ENCODE measurements at regions not wholly inside any gene's neighbourhood (a gene's known extent, or its start where the extent isn't known, plus 50 kb on each side); places are given as distances from the start of the nearest gene placed in this dataset.
"Not testable (repeated sequence)": the region's sequence is repeated elsewhere in the genome, so short reads cannot be mapped to it uniquely, and the experiment has no call there.

GRCh38 chr4:53886090-53886489 lies 178.3 kb downstream of the CHIC2 start:
- DNase-seq (ENCODE audit: low spot score in 2 of 2) = no peak

DNA sequence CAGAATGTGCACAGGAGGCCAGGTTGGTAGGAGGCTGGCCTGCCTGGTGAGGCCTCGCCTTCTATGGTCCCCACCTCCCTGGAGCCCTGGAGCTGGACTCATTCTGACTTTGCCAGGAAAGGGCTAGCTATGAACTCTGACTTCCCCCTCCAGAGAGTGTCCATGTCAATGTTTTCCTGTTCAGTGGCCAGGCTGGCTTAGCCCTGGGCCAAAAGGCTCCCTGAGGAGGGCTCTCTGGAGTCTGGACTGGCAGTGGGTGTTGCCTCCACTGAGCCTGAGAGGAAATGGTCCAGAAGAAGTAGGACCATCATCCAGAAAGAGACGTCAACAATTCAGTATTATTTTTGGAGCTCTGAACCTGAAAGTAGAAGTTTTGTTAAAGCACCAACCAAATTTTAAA lies 178.7 kb downstream of the CHIC2 start:
- DNase-seq (ENCODE audit: low spot score in 2 of 2) (no peak), FAIRE-seq (no peak)

More at GRCh38 chr4:53886090-53886489, 178.3 kb downstream of the CHIC2 start:
- FAIRE-seq = no peak

DNA sequence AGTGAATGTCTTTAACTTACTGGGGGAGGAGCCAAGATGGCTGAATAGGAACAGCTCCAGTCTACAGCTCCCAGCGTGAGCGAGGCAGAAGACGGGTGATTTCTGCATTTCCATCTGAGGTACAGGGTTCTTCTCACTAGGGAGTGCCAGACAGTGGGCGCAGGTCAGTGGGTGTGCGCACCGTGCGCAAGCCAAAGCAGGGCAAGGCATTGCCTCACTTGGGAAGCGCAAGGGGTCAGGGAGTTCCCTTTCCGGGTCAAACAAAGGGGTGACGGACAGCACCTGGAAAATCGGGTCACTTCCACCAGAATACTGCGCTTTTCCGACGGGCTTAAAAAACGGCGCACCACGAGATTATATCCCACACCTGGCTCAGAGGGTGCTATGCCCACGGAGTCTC lies 187.3 kb downstream of the CHIC2 start:
- FAIRE-seq = not testable (repeated sequence)

DNA sequence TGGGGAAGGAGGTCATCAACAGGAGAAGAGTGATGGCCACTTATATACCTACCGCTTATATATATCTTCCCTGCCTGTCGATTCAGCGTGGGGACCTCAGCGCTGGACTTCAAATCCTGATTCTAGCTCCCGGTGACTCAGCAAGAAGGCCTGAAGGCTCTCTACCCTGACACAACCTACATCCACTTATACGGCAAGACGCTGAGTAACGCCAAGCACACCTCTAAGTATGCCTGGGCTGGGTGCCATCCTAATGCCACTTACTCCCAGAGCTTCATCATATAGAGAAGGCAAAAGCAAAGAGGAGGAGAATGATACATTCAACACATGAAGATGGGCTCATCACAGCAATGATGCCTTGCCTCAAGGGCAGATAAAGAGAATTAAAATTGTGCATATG lies 198.3 kb downstream of the CHIC2 start:
- FAIRE-seq = no peak
- DNase-seq (ENCODE audit: low spot score in 2 of 2) = no peak

More for the DNA sequence above, 187.3 kb downstream of the CHIC2 start:
- DNase-seq (ENCODE audit: low spot score in 2 of 2) = not testable (repeated sequence)

DNA sequence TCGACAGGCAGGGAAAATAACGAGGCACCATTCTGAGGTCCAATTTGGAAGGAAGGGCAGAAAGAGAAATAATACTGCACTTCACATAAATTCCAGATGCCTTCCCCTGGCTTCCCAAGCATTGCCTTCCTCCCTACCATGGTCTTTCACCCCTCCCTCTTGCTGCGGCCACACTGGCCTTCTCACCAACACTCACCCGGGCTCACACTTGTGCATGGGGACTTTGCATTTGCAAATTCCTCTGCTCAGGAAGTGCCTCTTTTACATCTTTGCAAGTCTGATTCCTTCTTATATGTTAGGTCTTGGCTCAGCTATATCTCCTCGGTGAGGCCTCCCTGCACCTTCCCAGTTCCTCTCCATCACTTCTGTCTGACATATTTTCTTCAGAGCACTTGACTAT lies 199.4 kb downstream of the CHIC2 start:
- FAIRE-seq (no peak), DNase-seq (ENCODE audit: low spot score in 2 of 2) (no peak)

DNA sequence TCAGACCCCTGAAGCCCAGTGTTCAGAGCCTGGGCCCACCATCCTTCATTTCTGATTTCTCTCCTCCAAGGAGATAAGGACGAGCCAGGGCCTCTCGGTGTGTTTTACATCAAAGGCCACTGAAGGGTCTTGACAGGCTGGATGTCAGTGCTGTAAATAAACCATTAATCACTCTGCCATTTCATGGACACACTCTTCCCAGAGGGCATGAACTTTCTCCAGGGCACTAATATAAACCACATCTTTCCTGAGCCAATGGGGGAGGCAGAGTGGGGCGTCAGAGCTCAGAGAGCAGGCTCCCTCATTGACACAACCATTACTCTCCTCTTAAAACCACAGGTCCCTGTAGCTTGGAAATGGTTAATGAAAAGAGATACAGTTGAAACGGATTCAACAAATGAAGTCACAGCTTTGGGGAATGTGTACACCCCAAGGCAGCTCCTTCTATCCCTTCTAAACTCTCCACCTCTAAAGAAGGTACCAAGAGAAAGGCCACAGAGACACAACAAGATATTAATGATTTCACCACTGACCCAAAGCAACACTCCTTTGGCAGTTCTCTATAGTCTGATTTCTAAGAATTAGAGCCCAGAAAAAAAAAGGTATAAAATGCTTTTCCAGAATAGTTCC lies 200.6 kb downstream of the CHIC2 start:
- DNase-seq (ENCODE audit: low spot score in 2 of 2) = no peak
- FAIRE-seq = no peak

GRCh38 chr4:53863158-53863557 lies 201.2 kb downstream of the CHIC2 start:
- FAIRE-seq (no peak), DNase-seq (ENCODE audit: low spot score in 2 of 2) (no peak)

DNA sequence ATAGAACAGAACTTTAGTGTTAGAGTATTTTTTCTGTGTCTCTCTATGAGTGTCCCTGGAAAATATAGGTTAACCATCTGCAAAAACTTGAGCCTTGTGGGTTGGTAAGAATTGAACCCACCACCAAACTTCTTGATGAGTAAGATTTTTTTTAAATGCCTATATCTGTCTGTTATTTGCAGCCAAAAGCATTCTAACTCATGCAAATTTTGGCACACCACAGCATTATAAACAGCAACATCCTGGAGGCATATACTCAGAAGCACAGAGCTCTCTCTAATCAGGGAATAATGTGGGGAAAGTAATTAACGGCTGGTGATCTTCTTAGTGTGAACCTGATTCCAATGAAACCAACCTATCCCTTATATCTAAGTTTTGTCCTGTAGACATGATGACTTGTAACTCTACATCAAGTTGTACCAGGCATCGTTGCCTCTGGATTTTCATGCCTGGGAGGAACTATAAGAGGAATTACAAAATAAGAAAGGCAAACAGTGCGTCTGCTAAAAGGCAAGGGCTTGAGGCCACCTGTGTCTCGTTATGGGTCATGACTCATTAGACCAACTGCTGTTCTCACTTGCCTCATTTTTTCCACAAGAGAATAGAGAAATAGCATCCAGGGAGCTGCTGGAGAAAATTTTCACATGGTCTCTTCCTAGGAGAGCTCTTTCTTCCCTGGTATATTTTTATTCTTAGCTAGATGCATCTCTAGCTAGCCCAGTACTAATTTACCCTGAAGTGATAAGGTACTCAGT lies 202.4 kb downstream of the CHIC2 start:
- FAIRE-seq = no peak
- DNase-seq (ENCODE audit: low spot score in 2 of 2) = no peak

DNA sequence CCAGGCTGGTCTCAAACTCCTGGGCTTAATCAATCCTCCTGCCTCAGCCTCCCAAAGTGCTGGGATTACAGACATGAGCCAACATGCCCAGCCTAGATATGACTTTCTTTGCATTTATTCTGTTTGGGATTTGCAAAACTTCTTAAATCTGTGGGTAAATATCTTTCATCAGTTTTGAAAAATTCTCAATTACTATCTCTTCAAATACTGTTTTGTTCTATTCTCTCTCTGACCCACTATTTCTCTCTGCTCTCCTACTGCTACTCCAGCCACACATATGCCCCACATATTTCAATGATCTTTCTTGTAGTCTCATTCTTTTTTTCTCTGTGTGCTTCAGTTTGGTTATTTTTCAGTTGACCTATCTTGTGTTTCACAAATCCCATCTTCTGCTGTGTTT lies 205.1 kb downstream of the CHIC2 start:
- no peak for FAIRE-seq
- no peak for DNase-seq (ENCODE audit: low spot score in 2 of 2)

- DNase-seq (ENCODE audit: low spot score in 2 of 2) (no peak), FAIRE-seq (no peak)
These were observed 205.7 kb downstream of the CHIC2 start for GRCh38 chr4:53858744-53859143.

GRCh38 chr4:53855581-53856250 lies 208.7 kb downstream of the CHIC2 start:
- no peak for DNase-seq (ENCODE audit: low spot score in 2 of 2)

DNA sequence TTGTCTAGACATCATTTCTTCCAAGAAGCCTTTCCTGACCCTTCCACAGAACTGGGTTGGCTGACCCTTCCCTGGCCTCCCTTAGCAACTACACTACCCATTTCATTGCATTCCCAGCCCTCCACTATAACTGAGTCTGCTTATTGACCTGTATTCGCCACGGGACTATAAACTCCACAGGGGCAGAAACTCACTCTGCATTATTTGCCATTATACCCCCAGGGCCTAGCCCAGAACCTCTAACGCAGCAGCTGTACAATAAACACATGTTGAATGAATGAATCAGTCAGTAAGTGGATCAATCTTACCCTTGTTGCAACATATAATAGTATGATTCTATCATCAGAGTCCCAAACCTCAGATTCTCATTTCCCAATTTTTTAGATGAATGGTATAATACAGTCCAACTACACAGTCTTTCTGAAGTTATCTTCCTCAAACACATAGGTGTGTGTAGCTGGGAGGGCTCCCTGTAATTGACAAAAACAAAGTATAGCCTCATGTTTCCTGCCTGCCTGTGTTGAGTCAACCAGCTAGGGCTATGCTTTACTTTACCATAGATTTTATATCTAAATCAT lies 209.3 kb downstream of the CHIC2 start:
- DNase-seq (ENCODE audit: low spot score in 2 of 2) (no peak), FAIRE-seq (no peak)

More at GRCh38 chr4:53855581-53856250, 208.7 kb downstream of the CHIC2 start:
- no peak for FAIRE-seq

DNA sequence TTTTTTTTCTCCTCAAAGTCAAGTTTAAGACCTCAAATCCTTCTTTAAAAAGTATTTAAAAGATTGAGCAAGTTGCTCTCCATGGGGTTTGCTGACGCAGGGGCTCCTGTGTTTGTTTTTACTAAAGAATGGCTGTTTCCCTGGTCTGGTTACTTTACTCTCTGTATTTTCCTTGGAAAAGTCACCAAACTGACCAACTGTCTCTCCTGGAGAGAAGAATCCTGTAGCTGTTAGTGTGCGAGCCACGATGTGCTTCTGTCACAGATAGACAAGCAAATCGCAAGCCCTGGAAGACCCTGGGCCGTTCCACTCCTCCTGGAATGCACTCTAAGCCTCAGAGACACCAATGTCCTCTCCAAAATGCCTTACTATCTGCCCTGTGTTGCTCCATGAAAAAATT lies 212.1 kb downstream of the CHIC2 start:
- DNase-seq (ENCODE audit: low spot score in 2 of 2) (no peak), FAIRE-seq (no peak)

- DNase-seq (ENCODE audit: low spot score in 2 of 2) (no peak), FAIRE-seq (no peak)
These were observed 216.4 kb downstream of the CHIC2 start for GRCh38 chr4:53847965-53848364.

- DNase-seq (ENCODE audit: low spot score in 2 of 2) (no peak), FAIRE-seq (no peak)
These were observed 219.9 kb downstream of the CHIC2 start for GRCh38 chr4:53844551-53844950.

GRCh38 chr4:53844133-53844532 lies 220.3 kb downstream of the CHIC2 start:
- FAIRE-seq (no peak), DNase-seq (ENCODE audit: low spot score in 2 of 2) (no peak)

DNA sequence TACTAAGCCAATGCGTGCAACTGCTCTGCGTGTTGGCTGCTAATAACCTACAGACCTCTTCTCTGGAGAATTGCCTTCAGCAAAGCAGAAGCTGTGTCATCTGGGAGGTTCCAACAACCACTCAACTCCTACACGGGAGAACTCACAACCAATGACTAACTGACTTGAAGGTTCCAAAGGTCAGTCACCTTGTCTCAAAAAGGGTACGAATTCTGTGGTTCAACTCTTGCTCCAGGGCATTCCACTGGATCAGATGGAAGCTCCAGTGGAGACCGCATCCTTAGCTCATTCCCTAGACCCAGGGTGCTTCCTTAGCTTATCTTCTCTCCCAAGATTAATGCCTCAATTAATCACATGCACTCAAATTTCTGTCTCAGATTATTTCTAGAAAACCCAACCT lies 222.7 kb downstream of the CHIC2 start:
- no peak for DNase-seq (ENCODE audit: low spot score in 2 of 2)
- FAIRE-seq = no peak

- FAIRE-seq (no peak), DNase-seq (ENCODE audit: low spot score in 2 of 2) (no peak)
These were observed 223.8 kb downstream of the CHIC2 start for GRCh38 chr4:53840643-53841042.

DNA sequence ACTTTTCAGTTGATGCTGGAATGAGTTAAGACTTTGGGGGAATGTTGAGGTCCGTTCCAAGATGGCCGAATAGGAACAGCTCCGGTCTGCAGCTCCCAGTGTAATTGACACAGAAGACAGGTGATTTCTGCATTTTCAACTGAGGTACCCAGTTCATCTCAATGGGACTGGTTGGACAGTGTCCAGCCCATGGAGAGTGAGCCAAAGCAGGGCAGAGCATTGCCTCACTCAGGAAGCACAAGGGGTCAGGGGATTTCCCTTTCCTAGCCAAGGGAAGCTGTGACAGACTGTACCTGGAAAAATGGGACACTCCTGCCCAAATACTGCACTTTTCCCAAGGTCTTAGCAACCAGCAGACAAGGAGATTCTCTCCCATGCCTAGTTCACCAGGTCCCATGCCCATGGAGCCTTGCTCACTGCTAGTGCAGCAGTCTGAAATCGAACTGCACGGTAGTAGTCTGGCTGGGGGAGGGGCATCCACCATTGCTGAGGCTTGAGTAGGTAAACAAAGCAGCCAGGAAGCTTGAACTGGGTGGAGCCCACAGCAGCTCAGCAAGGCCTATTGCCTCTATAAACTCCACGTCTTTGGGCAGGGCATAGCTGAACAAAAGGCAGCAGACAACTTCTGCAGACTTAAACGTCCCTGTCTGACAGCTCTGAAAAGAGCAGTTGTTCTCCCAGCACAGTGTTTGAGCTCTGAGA lies 231.0 kb downstream of the CHIC2 start:
- FAIRE-seq; DNase-seq (ENCODE audit: low spot score in 2 of 2): not testable (repeated sequence)

DNA sequence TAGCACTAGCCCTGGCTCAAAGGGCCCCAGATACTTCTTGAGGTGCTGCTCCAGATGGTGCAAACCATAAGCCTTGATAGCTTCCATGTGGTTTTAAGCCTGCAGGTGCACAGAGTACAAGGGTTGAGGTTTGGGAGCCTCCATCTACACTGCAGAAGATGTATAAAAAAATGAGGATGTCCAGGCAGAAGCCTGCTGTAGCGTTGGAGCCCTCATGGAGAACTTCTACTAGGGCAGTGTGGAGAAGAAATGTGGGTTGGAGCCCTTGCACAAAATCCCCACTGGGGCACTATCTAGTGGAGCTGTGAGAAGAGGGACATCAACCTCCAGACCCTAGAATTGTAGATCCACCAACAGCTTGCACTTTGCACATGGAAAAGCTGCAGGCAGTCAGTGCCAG lies 231.9 kb downstream of the CHIC2 start:
- no peak for DNase-seq (ENCODE audit: low spot score in 2 of 2)
- no peak for FAIRE-seq

DNA sequence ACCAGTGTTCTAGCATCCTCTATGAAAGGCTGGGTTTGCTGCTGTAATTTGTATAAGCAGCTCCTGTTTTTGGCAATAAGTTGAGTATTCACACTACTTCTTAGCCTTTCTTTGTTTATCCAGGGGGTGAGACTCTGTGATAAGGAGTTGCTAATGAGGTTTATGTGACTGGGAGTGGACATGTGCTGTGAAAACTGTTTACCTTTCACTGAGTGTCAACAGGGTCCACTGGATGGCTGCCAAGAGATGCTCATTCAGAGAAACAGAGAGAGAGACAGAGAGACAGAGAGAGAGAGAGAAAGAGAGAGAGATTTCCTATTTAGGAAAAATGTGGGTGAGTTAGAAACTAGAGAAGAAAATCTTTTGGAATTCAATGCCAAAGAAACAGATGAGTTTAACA lies 233.9 kb downstream of the CHIC2 start:
- no peak for FAIRE-seq

More for the DNA sequence above, 233.9 kb downstream of the CHIC2 start:
- no peak for DNase-seq (ENCODE audit: low spot score in 2 of 2)

Data from frontal cortex (tissue), 3 donors.